Skeletal muscle satellite cell (primary cell): ENCODE measurements at regions not wholly inside any gene's neighbourhood (a gene's known extent, or its start where the extent isn't known, plus 50 kb on each side); places are given as distances from the start of the nearest gene placed in this dataset.

ENCODE experiments used
- H3K27me3 ChIP-seq: 2 replicates; pipeline ENCODE4 v1.7.0; 2013; ENCODE audit warnings: low read length; ENCODE audit not compliant: control insufficient read depth, insufficient read depth
- H3K36me3 ChIP-seq: 2 replicates; pipeline ENCODE4 v1.7.0; 2013; ENCODE audit warnings: mild to moderate bottlenecking, control low read depth, low read length; ENCODE audit not compliant: insufficient read depth
- H3K4me1 ChIP-seq: 2 replicates; pipeline ENCODE4 v1.7.0; 2013; ENCODE audit warnings: low read length; ENCODE audit not compliant: control insufficient read depth, insufficient read depth
- H3K4me2 ChIP-seq: 2 replicates; pipeline ENCODE4 v1.7.0; 2013; ENCODE audit warnings: mild to moderate bottlenecking, low read length
- H3K4me3 ChIP-seq: 2 replicates; pipeline ENCODE4 v1.7.0; 2013; ENCODE audit warnings: low read length
- H3K9ac ChIP-seq: 2 replicates; pipeline ENCODE4 v1.7.0; 2013; ENCODE audit warnings: mild to moderate bottlenecking, low read depth, low read length, moderate library complexity
- H3K9me3 ChIP-seq: replicated peaks from 2 replicates; pipeline ENCODE4 v1.7.0; 2013; ENCODE audit warnings: mild to moderate bottlenecking, control low read depth, low read length

DNA sequence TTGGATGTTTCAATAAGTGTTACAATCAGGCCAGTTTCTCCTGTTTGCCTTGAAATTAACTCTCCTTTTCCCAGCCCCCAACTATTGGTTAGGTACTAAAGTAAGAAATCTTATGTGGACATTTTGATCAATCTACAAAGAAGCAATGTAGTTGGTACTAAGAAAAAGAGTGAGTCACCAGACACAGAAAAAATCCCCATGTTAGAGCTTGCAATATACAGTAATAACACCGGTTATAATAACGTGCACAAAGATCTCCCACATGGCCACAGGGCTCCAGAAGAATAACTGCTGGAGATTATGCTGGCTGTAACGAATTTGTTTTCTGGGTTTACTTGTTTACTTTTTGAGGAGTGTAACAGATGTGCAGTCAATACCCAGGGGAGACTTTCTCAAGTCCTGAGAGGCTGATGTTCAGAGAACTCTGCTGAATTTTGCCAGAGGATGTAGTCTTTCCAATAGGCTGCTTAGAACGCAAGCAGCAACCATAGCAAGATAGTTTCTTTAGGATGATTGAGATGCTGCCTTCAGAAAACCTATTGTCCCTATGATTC is 166.2 kb upstream of the SPACA1 start:
- Histone ChIP-seq H3K9me3 (no peaks in the 10 kb centered on the region), H3K4me1 (no peaks in the 10 kb centered on the region), H3K4me2 (no peak overlapping the region), H3K36me3 (no peaks in the 10 kb centered on the region), H3K4me3 (no peak overlapping the region), H3K27me3 (peaks cover 90% of the 10 kb centered on the region), H3K9ac (no peak overlapping the region)

DNA sequence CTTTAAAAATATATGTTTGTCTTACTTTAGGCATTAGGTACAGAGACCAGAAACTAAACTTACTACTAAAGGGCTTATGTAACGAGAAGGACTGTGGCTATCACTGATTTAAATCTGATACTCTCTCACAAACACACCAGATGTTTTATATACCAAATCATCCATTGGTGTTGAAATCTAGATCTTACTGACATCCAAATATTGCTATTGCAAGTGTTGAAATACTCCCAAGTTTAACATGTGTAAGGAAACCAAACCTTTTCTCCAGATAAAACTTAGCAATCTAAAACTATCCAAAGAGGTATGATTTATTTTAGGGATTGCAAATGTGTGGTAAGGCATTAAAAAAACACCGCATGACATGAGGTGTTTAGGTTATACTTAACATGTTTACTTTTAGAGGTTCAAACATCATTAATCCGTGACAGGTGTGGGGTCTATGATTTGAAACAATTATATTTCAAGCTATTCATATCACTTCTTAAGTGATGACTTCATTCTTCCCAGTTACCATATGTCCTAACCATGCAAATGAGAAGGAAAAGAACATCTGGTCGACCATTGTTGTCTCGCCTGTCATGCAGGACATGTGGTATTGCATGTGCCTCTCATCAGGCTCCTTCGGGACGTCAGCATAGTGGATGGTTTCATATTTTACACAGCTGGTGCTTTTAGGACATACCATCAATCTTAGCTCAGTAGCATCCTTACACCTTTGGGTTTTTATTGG is 168.3 kb upstream of the SPACA1 start:
- Histone ChIP-seq H3K9me3 (no peaks in the 10 kb centered on the region), H3K4me1 (no peaks in the 10 kb centered on the region), H3K27me3 (peaks cover 88% of the 10 kb centered on the region), H3K9ac (no peak overlapping the region), H3K36me3 (no peaks in the 10 kb centered on the region), H3K4me2 (no peak overlapping the region), H3K4me3 (no peak overlapping the region)

DNA sequence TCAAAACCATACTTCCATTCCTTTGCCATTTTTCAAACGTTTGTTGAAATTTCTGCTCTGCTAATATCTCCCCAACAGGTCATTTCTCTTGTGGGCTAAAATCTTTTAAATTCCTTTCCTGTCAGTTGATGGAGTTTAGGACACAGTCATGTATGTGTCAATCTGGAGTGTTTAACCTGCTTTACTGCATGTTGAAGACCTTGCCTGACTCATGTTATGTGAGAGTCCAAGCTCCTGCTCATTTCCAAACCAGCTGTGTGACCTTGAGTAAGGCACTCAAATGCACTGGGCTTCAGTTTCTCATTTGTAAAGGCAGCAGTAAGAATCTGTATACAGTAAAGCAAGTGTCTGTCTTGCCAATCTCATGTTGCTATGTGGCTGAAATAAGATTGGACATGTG is 171.9 kb upstream of the SPACA1 start:
- H3K4me1 ChIP-seq, result no peaks in the 10 kb centered on the region
- H3K4me2 ChIP-seq, result no peak overlapping the region
- no peaks in the 10 kb centered on the region for H3K9me3 ChIP-seq
- H3K9ac ChIP-seq, result no peak overlapping the region
- H3K36me3 ChIP-seq, result no peaks in the 10 kb centered on the region
- H3K27me3 ChIP-seq, result peaks cover 83% of the 10 kb centered on the region
- no peak overlapping the region for H3K4me3 ChIP-seq

DNA sequence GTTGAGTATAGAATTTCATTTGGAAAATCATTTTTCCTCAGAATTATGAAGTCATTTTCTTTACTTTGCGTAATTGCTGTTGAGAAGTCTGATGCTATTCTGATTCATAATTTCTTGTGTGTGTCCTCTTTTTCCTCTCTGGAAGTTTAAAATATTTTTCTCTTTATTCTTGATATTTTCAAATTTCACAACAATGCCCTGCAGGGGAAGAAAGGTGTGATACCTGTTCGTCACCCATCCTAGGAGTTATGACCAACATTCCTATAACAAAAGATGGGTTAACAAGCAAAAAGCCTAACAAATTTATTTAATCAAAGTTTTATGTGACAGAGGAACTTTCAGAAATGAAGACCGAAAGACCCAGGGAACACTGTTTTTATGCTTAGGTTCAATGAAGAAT is 171.5 kb upstream of the AKIRIN2 start:
- Histone ChIP-seq H3K9me3 (no peaks in the 10 kb centered on the region), H3K4me1 (no peaks in the 10 kb centered on the region), H3K4me2 (no peak overlapping the region), H3K9ac (no peak overlapping the region), H3K36me3 (no peaks in the 10 kb centered on the region), H3K27me3 (peaks cover 68% of the 10 kb centered on the region), H3K4me3 (no peak overlapping the region)

DNA sequence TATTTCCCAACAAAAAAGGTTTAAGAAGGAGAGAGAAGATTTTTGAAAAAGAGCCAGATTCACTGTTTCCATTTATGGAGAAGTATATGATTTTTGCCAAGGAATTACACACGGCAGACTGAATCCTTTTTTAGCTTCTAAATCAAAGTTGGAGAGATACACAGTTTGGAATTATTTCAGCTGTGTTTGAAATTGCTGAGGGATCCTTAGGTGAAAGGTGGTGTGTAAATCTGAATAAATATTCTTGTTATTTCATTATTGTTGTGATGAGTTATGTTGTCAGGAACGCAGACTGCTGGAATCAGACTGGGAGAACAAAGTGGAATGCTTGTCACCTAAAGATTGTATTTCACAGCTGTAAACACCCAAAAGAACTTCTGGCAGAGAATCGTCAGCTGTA is 168.5 kb upstream of the AKIRIN2 start:
- no peaks in the 10 kb centered on the region for H3K36me3 ChIP-seq
- H3K4me3 ChIP-seq, result no peak overlapping the region
- H3K27me3 ChIP-seq, result peaks cover 54% of the 10 kb centered on the region
- no peaks in the 10 kb centered on the region for H3K9me3 ChIP-seq
- no peak overlapping the region for H3K4me2 ChIP-seq
- H3K4me1 ChIP-seq, result no peaks in the 10 kb centered on the region
- H3K9ac ChIP-seq, result no peak overlapping the region

DNA sequence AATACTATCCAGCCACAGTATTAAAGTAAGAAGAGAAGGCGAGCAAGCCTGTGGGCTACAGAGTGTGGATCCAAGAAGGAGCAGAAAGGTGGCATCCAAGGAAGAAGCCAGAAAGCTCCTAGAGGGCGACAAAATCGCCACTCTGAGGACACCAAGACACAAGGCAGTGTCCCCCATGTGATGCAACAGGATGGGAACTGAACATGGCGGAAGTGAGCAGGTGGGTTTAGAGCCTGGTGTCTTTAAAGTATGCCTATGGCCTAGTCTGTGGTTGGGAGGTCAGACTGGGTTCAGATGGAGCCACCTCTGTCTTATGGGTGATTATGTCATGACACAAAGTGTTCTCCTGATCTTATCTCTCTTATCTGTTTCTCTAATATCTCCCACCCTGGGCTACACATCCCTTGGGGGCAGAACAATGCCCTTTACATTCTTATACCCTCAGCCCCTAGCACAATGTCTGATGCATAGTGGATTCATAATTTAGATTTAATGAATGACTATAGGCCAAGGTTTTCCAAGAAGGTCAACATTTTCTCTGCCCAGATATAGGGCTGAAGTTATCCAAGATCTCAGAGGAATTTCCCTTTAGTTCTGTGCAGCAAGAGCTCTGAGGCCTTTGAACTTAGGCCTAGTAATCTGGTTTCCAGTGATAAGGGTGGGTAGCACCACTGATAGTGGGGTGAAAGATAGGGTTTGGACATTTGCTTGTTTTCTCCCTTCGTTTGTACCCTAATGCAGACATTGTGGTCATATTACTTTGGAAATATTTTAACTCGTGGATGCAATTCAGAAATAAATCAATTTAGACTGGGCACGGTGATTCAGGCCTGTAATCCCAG is 167.3 kb upstream of the AKIRIN2 start:
- H3K4me3 ChIP-seq, result no peak overlapping the region
- H3K36me3 ChIP-seq, result no peaks in the 10 kb centered on the region
- no peaks in the 10 kb centered on the region for H3K4me1 ChIP-seq
- H3K27me3 ChIP-seq, result peaks cover 56% of the 10 kb centered on the region
- no peak overlapping the region for H3K4me2 ChIP-seq
- no peaks in the 10 kb centered on the region for H3K9me3 ChIP-seq
- H3K9ac ChIP-seq, result no peak overlapping the region

DNA sequence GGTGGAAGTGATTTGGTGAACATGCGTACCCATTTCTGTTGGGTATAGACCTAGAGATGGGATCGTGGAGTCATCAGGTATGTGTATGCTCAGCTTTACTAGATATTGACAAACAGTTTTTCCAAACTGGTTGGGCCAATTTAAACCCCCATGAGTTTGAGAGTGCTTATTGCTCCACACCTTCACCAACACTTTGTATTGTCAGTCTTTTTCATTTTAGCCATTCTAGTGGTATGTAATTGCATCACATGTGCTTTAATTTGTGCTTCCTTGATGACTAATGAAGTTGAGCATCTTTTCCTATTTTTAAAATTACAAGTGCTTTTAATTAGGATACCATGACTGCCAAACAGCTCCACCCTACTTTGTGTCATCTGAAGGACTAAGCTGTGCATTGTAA is 158.9 kb upstream of the AKIRIN2 start:
- H3K4me2 ChIP-seq, result no peak overlapping the region
- H3K4me3 ChIP-seq, result no peak overlapping the region
- peaks cover 46% of the 10 kb centered on the region for H3K27me3 ChIP-seq
- H3K9me3 ChIP-seq, result no peaks in the 10 kb centered on the region
- no peaks in the 10 kb centered on the region for H3K36me3 ChIP-seq
- no peaks in the 10 kb centered on the region for H3K4me1 ChIP-seq
- H3K9ac ChIP-seq, result no peak overlapping the region

DNA sequence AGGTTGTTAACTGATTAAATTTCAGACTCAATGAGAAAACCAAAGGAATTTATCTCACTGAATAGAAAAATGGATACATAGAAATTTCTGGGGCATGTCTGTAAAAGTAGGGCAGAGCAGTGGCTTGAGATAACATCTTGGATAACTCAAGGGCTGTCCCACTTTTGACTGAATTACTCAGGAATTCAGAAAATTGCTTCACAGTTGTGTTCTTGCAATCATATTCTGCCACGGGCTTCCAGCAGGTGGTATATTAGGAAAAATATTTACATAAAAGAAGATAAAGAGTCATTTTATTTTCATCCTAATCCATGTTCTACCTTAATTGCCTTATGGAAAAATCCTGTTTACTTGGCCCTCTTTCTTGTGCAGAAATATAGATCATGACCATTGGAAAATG is 156.4 kb upstream of the AKIRIN2 start:
- Histone ChIP-seq H3K27me3 (peaks cover 23% of the 10 kb centered on the region), H3K9me3 (no peaks in the 10 kb centered on the region), H3K4me3 (no peak overlapping the region), H3K36me3 (no peaks in the 10 kb centered on the region), H3K9ac (no peak overlapping the region), H3K4me2 (no peak overlapping the region), H3K4me1 (no peaks in the 10 kb centered on the region)

DNA sequence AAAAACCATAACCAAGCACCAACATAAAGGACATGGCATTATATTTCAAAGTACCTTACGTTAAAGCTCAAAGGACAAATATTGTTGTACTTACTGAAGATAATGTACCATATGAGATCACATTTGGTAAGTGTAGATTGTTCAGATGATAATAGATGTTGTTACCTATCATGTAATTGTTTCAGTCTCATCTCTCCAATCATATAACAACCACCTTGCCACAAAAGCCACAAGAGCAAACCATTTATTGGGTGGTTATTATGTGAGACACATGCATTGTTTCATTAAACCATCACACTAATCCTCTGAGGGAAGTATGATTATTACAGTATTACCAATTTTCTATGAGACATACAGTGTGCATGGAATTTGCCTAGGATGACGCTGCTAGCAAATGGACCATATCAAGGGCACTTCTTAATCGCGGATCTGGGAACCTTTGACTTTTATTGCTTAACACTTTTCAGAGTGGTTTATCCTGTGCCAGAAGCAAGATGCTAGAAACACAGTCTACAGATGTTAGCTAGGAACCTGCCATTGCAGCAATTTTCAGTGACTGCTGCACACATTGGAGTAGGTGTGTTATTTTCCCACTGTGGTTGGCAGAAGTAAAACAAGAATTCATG is 149.8 kb upstream of the AKIRIN2 start:
- Histone ChIP-seq H3K4me1 (no peaks in the 10 kb centered on the region), H3K9me3 (no peaks in the 10 kb centered on the region), H3K36me3 (no peaks in the 10 kb centered on the region), H3K4me3 (no peak overlapping the region), H3K27me3 (peaks cover 43% of the 10 kb centered on the region), H3K9ac (no peak overlapping the region), H3K4me2 (no peak overlapping the region)

DNA sequence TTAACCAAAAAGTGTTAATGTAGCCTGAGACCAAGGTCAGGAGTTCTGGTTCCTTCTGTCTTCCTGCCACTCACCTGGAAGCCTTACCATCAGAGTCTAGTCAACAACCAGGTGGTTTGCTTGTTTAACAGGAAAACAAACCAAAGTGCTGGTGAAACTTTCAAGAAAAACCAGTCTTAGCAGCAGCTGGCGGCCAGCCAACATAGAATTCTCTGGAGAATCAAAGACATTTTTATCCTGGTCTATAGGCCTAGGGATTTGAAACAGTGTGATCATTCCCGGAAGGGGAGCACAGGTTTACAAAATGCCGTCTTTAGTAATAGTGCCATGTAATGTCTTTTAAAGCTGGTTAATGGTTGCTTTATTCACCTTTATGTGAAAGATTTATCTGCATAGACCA is 146.6 kb upstream of the AKIRIN2 start:
- no peak overlapping the region for H3K4me2 ChIP-seq
- peaks cover 46% of the 10 kb centered on the region for H3K27me3 ChIP-seq
- no peak overlapping the region for H3K4me3 ChIP-seq
- no peaks in the 10 kb centered on the region for H3K4me1 ChIP-seq
- no peaks in the 10 kb centered on the region for H3K36me3 ChIP-seq
- no peaks in the 10 kb centered on the region for H3K9me3 ChIP-seq
- H3K9ac ChIP-seq, result no peak overlapping the region

DNA sequence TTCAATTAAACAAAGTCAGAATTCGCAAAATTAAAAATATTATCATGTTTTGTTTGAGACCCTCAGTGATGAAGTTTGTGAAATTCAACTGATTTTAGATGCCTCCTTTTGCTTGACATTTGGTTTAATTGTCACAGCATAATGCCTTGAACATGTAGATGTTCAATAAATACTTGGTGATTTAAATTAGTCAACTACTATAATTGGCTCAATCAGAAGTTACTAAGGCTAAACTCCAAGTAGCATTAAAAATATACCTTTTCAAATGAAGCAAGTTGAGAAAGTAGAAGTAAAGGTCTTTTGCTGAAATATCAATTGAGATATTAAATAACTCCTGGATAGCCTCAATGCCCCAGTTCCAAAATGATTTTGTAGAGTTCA is 145.8 kb upstream of the AKIRIN2 start:
- H3K27me3 ChIP-seq, result peaks cover 46% of the 10 kb centered on the region
- H3K9me3 ChIP-seq, result no peaks in the 10 kb centered on the region
- H3K4me2 ChIP-seq, result no peak overlapping the region
- H3K9ac ChIP-seq, result no peak overlapping the region
- H3K36me3 ChIP-seq, result no peaks in the 10 kb centered on the region
- no peak overlapping the region for H3K4me3 ChIP-seq
- no peaks in the 10 kb centered on the region for H3K4me1 ChIP-seq
